Endothelial cell of umbilical vein (primary cell): ENCODE measurements at regions not wholly inside any gene's neighbourhood (a gene's known extent, or its start where the extent isn't known, plus 50 kb on each side); places are given as distances from the start of the nearest gene placed in this dataset.

Experiments used
- BruUV-seq: library from RNA; stranded (reverse); fragments of 400-500 nt; replicated peaks from 2 replicates; lab custom pipeline; 2021; lab: Mats Ljungman, UMichigan
- CTCF ChIA-PET: fragments of 300-600, 350-600 bp; sonication (Branson Sonifier 250); formaldehyde crosslinking; loops from one replicate; lab custom pipeline; 2021; ENCODE audit warnings: antibody characterized with exemption, inconsistent platforms; lab: Charles Lee
- POLR2A ChIA-PET: fragments of 300-600, 350-600 bp; sonication (Branson Sonifier 250); formaldehyde crosslinking; loops from one replicate; lab custom pipeline; 2021; ENCODE audit warnings: antibody characterized with exemption, inconsistent platforms; lab: Charles Lee
- DNase-seq: peaks from one replicate; pipeline ENCODE4 v3.0.0-alpha.2; 2011; ENCODE audit warnings: low read depth, low spot score
- FAIRE-seq: peaks from 2 replicates; lab custom pipeline; 2011; peaks lifted over from hg19 to GRCh38; lab: Jason Lieb, UNC
- H2AFZ ChIP-seq: 2 replicates; pipeline ENCODE4 v1.6.0; 2012; ENCODE audit warnings: low read depth, low read length, control low read depth, inconsistent platforms
- H3K27ac ChIP-seq: 2 replicates; pipeline ENCODE4 v1.5.1; 2011; ENCODE audit warnings: low read depth, mild to moderate bottlenecking, control low read depth, low read length, moderate library complexity; ENCODE audit not compliant: insufficient read depth
- H3K27me3 ChIP-seq, 2 experiments: 2 replicates each; pipeline versions ENCODE4 v1.6.0 to v1.6.1; 2011; ENCODE audit warnings: low read length in 2 of 2, mixed read lengths in 1 of 2; ENCODE audit not compliant: control insufficient read depth in 2 of 2, insufficient read depth in 2 of 2
- H3K36me3 ChIP-seq, 2 experiments: 2 replicates in 1 of 2; 3 replicates in 1 of 2; pipeline ENCODE4 v1.5.1; 2011; ENCODE audit warnings: low read length in 2 of 2, mild to moderate bottlenecking in 1 of 2, moderate library complexity in 1 of 2; ENCODE audit not compliant: control insufficient read depth in 2 of 2, insufficient read depth in 2 of 2; ENCODE audit errors: extremely low read depth in 1 of 2
- H3K4me1 ChIP-seq: 3 replicates; pipeline ENCODE4 v1.5.1; 2011; ENCODE audit warnings: mild to moderate bottlenecking, low read length; ENCODE audit not compliant: control insufficient read depth, insufficient read depth; ENCODE audit errors: extremely low read depth
- H3K4me2 ChIP-seq: 2 replicates; pipeline ENCODE4 v1.6.1; 2011; ENCODE audit warnings: low read length, control low read depth, mixed read lengths; ENCODE audit not compliant: insufficient read depth
- H3K4me3 ChIP-seq, 3 experiments: fragments of 200-600 bp in 1 of 3; sonication (generic), shearing (Covaris generic) in 1 of 3; replicated peaks in 1 of 3; 2 replicates each; pipeline ENCODE4 v1.5.1; 2011 to 2016; ENCODE audit warnings: control low read depth in 3 of 3, low read length in 3 of 3, mild to moderate bottlenecking in 2 of 3, inconsistent platforms in 1 of 3, low read depth in 1 of 3, moderate library complexity in 1 of 3; ENCODE audit not compliant: insufficient read depth in 1 of 3
- H3K79me2 ChIP-seq: 2 replicates; pipeline ENCODE4 v1.6.0; 2012; ENCODE audit warnings: low read length, inconsistent platforms; ENCODE audit not compliant: control insufficient read depth, insufficient read depth
- H3K9ac ChIP-seq: replicated peaks from 2 replicates; pipeline ENCODE3; 2011; ENCODE audit warnings: low read length, control low read depth; ENCODE audit not compliant: insufficient read depth; ENCODE audit errors: extremely low read depth
- H3K9me1 ChIP-seq: replicated peaks from 3 replicates; pipeline ENCODE4 v1.6.0; 2011; ENCODE audit warnings: mild to moderate bottlenecking, low read length; ENCODE audit not compliant: control insufficient read depth, insufficient read depth; ENCODE audit errors: extremely low read depth
- H3K9me3 ChIP-seq: replicated peaks from 2 replicates; pipeline ENCODE4 v1.5.1; 2012; ENCODE audit warnings: low read length, inconsistent platforms; ENCODE audit not compliant: control insufficient read depth, insufficient read depth
- H4K20me1 ChIP-seq: replicated peaks from 2 replicates; pipeline ENCODE3; 2011; ENCODE audit warnings: mild to moderate bottlenecking, low read length; ENCODE audit not compliant: control insufficient read depth, insufficient read depth; ENCODE audit errors: extremely low read depth
- EZH2 ChIP-seq: IDR thresholded peaks from 2 replicates; pipeline ENCODE4 v1.6.1; 2012; ENCODE audit warnings: borderline replicate concordance, low read depth, mild to moderate bottlenecking, moderate library complexity, low read length, inconsistent platforms; ENCODE audit not compliant: severe bottlenecking
- FOS ChIP-seq: IDR thresholded peaks from 2 replicates; pipeline ENCODE4 v1.6.1; 2011; ENCODE audit warnings: mild to moderate bottlenecking, low read length, moderate library complexity, borderline replicate concordance; ENCODE audit not compliant: insufficient read depth
- GATA2 ChIP-seq: IDR thresholded peaks from 2 replicates; pipeline ENCODE4 v1.7.0; 2011; ENCODE audit warnings: low read depth, mild to moderate bottlenecking, moderate library complexity, mixed read lengths, low read length; ENCODE audit not compliant: insufficient read length, insufficient read depth
- JUN ChIP-seq: IDR thresholded peaks from 2 replicates; pipeline ENCODE4 v1.6.1; 2011; ENCODE audit warnings: borderline replicate concordance, low read depth; ENCODE audit not compliant: insufficient read length, insufficient read depth
- MYC ChIP-seq: IDR thresholded peaks from one replicate; pipeline ENCODE4 v1.6.1; 2011; ENCODE audit warnings: mild to moderate bottlenecking, low read depth, low read length
- POLR2A ChIP-seq: IDR thresholded peaks from 2 replicates; pipeline ENCODE4 v1.6.1; 2012; ENCODE audit warnings: low read depth, mild to moderate bottlenecking, control low read depth, low read length
- POLR2AphosphoS5 ChIP-seq: IDR thresholded peaks from 2 replicates; pipeline ENCODE4 v1.6.1; 2012; ENCODE audit warnings: low read depth, mild to moderate bottlenecking, control low read depth, low read length, moderate library complexity; ENCODE audit not compliant: insufficient read depth
- dilution Hi-C: fragments of 300-500 bp; cut with MboI; formaldehyde crosslinking; loops from one replicate; pipeline ENCODE4 v1.15.0; 2019; ENCODE audit warnings: low sequenced_read_pairs; ENCODE audit not compliant: extremely low pct_ligation_motif_present
- intact Hi-C: fragments of 100-400 bp; cut with micrococcal nuclease; formaldehyde crosslinking; loops from one replicate; pipeline ENCODE4 v1.10.0; 2022
- TF ChIP-seq, protein P1 (sequence below), 2 donors: IDR thresholded peaks; 1 replicate in 1 of 2; 2 replicates in 1 of 2; pipeline ENCODE4 v1.5.1; 2011; ENCODE audit warnings: low read length in 2 of 2, mild to moderate bottlenecking in 2 of 2, moderate library complexity in 2 of 2, control low read depth in 1 of 2, inconsistent platforms in 1 of 2, low read depth in 1 of 2; ENCODE audit not compliant: insufficient read depth in 1 of 2; ENCODE audit errors: extremely low read depth in 1 of 2
- TF ChIP-seq, protein P2 (sequence below): IDR thresholded peaks from 2 replicates; pipeline ENCODE4 v1.6.1; 2011; ENCODE audit not compliant: insufficient read depth, insufficient read length

DNA sequence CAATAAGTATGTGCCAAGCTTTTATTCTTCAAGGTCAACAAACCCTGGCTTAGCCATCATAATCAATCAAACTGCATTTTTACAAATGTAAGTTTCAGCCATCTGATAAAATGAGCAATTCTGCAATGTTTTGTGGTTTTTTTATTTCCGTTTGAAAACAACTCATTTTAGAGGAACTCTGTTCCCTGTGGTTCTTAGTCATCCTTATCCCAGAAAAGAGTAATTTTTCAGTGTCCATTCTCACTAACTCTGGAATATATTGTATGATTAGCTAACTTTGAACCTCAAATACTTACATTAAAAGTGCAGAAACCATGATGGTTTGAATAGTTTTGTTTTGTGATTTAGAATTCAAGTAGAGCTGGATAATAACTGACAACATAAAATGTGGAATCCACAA lies 87.6 kb downstream of the IRS2 start:
- H4K20me1 ChIP-seq, result no peaks in the 10 kb centered on the region
- TF ChIP-seq FOS (no peak), POLR2AphosphoS5 (no peak), MYC (no peak), EZH2 (no peak), JUN (no peak), POLR2A (no peak), GATA2 (no peak)
- TF ChIP-seq, protein P1, sequence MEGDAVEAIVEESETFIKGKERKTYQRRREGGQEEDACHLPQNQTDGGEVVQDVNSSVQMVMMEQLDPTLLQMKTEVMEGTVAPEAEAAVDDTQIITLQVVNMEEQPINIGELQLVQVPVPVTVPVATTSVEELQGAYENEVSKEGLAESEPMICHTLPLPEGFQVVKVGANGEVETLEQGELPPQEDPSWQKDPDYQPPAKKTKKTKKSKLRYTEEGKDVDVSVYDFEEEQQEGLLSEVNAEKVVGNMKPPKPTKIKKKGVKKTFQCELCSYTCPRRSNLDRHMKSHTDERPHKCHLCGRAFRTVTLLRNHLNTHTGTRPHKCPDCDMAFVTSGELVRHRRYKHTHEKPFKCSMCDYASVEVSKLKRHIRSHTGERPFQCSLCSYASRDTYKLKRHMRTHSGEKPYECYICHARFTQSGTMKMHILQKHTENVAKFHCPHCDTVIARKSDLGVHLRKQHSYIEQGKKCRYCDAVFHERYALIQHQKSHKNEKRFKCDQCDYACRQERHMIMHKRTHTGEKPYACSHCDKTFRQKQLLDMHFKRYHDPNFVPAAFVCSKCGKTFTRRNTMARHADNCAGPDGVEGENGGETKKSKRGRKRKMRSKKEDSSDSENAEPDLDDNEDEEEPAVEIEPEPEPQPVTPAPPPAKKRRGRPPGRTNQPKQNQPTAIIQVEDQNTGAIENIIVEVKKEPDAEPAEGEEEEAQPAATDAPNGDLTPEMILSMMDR (IDR thresholded peaks at IDR 0.05; ENCODE audit: extremely low read depth in 1 of 2, insufficient read depth in 1 of 2, low read depth in 1 of 2, low read length in 2 of 2), result no peak
- TF ChIP-seq, protein P2, sequence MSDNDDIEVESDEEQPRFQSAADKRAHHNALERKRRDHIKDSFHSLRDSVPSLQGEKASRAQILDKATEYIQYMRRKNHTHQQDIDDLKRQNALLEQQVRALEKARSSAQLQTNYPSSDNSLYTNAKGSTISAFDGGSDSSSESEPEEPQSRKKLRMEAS, result no peak
- intact Hi-C loops (no loop called here), dilution Hi-C loops (no loop called here)
- no peak overlapping the region for H3K4me3 ChIP-seq
- H3K4me2 ChIP-seq, result no peak overlapping the region
- no TSS peak for BruUV-seq
- no peaks in the 10 kb centered on the region for H3K79me2 ChIP-seq
- no peaks in the 10 kb centered on the region for H3K36me3 ChIP-seq
- H3K9me3 ChIP-seq, result no peaks in the 10 kb centered on the region
- ChIA-PET CTCF (no interaction called here), POLR2A (no interaction called here)
- no peak overlapping the region for H3K9ac ChIP-seq
- no peak overlapping the region for H2AFZ ChIP-seq
- no peaks in the 10 kb centered on the region for H3K4me1 ChIP-seq
- no peak for DNase-seq
- no peaks in the 10 kb centered on the region for H3K27me3 ChIP-seq
- no peak overlapping the region for H3K27ac ChIP-seq
- FAIRE-seq, result no peak
- no peaks in the 10 kb centered on the region for H3K9me1 ChIP-seq
